ENCODE measurements at regions not wholly inside any gene's neighbourhood (a gene's known extent, or its start where the extent isn't known, plus 50 kb on each side); places are given as distances from the start of the nearest gene placed in this dataset.

DNA sequence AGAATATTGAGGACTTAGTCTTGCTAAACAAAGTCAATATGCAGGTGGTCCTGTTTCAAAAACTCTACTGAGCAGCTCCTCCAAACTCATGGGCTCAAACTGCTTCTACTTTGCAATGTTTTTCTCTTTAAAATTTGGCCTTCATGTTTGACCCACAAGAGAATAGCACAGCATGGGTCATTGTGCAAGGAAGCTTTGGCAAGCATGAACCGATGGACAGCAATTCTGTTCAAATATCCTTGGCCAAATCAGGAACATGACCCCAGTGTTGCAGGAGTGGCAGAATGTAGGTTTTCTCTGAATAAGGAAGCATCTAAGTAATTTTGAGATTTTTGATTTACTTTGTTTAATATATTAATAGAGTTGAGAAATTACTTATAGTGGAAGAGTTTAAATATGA, 477.9 kb downstream of the KCNJ3 start:
- no peak for DNase-seq
- no peaks in the 10 kb centered on the region for H3K27me3 ChIP-seq (replicated peaks; ENCODE audit: control insufficient read depth, insufficient read depth, low read length)
- H3K27me3 Mint-ChIP-seq (ENCODE audit: insufficient read depth, unreplicated experiment), result no peaks in the 10 kb centered on the region
- no TSS peak for BruUV-seq (replicated peaks)
- intact Hi-C loops (cut with micrococcal nuclease; ENCODE audit: unreplicated experiment), result no loop called here
- no peaks in the 10 kb centered on the region for H3K9me3 Mint-ChIP-seq (ENCODE audit: unreplicated experiment)
- no peaks in the 10 kb centered on the region for H3K36me3 Mint-ChIP-seq (ENCODE audit: insufficient read depth, unreplicated experiment)
- H3K27ac Mint-ChIP-seq (ENCODE audit: unreplicated experiment), result no peak overlapping the region
- no peaks in the 10 kb centered on the region for H3K9me3 ChIP-seq
- no peaks in the 10 kb centered on the region for H3K4me1 Mint-ChIP-seq (ENCODE audit: low read depth, unreplicated experiment)
- H3K4me3 Mint-ChIP-seq (ENCODE audit: unreplicated experiment), result no peak overlapping the region
- H3K4me1 ChIP-seq, result no peaks in the 10 kb centered on the region
- ChIA-PET CTCF (no interaction called here), POLR2A (no interaction called here)
- TF ChIP-seq, protein P1, sequence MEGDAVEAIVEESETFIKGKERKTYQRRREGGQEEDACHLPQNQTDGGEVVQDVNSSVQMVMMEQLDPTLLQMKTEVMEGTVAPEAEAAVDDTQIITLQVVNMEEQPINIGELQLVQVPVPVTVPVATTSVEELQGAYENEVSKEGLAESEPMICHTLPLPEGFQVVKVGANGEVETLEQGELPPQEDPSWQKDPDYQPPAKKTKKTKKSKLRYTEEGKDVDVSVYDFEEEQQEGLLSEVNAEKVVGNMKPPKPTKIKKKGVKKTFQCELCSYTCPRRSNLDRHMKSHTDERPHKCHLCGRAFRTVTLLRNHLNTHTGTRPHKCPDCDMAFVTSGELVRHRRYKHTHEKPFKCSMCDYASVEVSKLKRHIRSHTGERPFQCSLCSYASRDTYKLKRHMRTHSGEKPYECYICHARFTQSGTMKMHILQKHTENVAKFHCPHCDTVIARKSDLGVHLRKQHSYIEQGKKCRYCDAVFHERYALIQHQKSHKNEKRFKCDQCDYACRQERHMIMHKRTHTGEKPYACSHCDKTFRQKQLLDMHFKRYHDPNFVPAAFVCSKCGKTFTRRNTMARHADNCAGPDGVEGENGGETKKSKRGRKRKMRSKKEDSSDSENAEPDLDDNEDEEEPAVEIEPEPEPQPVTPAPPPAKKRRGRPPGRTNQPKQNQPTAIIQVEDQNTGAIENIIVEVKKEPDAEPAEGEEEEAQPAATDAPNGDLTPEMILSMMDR (IDR thresholded peaks at IDR 0.05; ENCODE audit: insufficient read depth in 1 of 2, low read depth in 1 of 2, low read length in 1 of 2, severe bottlenecking in 1 of 2, unreplicated experiment in 1 of 2), result no peak
- no peak overlapping the region for H3K4me3 ChIP-seq (ENCODE audit: low read depth, low read length)
- no peaks in the 10 kb centered on the region for H3K36me3 ChIP-seq (ENCODE audit: control insufficient read depth, insufficient read depth, low read length)

DNA sequence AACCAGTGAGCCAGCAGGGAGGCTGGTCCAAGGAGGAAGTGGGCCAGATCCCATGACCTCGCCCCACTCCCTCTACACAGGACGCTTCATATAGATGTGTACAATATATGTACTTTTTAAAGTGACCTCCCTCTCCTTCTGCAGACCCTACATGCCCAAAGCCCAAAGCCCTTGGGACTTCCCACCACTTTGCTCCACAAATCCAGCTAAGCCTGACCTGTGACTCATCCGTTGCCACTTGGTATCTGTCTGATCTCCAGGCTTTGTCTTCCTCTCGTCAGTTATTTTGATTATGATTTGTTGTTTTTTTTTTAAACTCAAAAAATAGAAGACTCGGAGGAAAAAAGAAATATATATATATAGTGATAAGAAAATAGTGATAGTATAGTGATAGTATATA, 470.8 kb downstream of the KCNJ3 start:
- Histone ChIP-seq H3K4me1 (no peaks in the 10 kb centered on the region), H3K4me3 (ENCODE audit: low read depth, low read length) (no peak overlapping the region), H3K27me3 (replicated peaks; ENCODE audit: control insufficient read depth, insufficient read depth, low read length) (no peaks in the 10 kb centered on the region), H3K36me3 (ENCODE audit: control insufficient read depth, insufficient read depth, low read length) (no peaks in the 10 kb centered on the region), H3K9me3 (no peaks in the 10 kb centered on the region)
- Mint-ChIP-seq H3K9me3 (ENCODE audit: unreplicated experiment) (no peaks in the 10 kb centered on the region), H3K27ac (ENCODE audit: unreplicated experiment) (no peak overlapping the region), H3K4me1 (ENCODE audit: low read depth, unreplicated experiment) (no peaks in the 10 kb centered on the region), H3K36me3 (ENCODE audit: insufficient read depth, unreplicated experiment) (no peaks in the 10 kb centered on the region), H3K27me3 (ENCODE audit: insufficient read depth, unreplicated experiment) (no peaks in the 10 kb centered on the region), H3K4me3 (ENCODE audit: unreplicated experiment) (no peak overlapping the region)
- DNase-seq, result no peak
- ChIA-PET CTCF (no interaction called here), POLR2A (no interaction called here)
- BruUV-seq (replicated peaks), result no TSS peak
- TF ChIP-seq, protein P1 (IDR thresholded peaks at IDR 0.05; ENCODE audit: insufficient read depth in 1 of 2, low read depth in 1 of 2, low read length in 1 of 2, severe bottlenecking in 1 of 2, unreplicated experiment in 1 of 2), result no peak
- intact Hi-C loops (cut with micrococcal nuclease; ENCODE audit: unreplicated experiment), result no loop called here

DNA sequence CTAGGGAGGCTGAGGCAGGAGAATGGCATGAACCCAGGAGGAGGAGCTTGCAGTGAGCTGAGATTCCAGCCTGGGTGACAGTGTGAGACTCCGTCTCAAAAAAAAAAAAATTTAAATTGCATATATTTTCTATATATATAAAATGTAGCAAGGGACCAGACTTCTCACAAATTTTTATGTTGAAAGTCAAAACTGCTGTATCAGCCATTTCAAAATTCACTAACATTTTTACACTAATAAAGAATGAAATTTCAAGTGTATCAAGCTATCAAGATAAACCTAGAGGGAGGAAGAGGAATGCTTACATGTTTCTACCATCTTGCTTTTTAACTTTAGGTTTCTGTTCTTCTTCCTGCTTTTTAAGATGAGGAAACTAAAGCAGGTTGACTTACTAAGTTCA, 464.0 kb downstream of the KCNJ3 start:
- ChIA-PET CTCF (no interaction called here), POLR2A (no interaction called here)
- no peaks in the 10 kb centered on the region for H3K27me3 ChIP-seq (replicated peaks; ENCODE audit: control insufficient read depth, insufficient read depth, low read length)
- Mint-ChIP-seq H3K36me3 (ENCODE audit: insufficient read depth, unreplicated experiment) (no peaks in the 10 kb centered on the region), H3K27ac (ENCODE audit: unreplicated experiment) (no peak overlapping the region), H3K4me1 (ENCODE audit: low read depth, unreplicated experiment) (peaks cover 5% of the 10 kb centered on the region), H3K27me3 (ENCODE audit: insufficient read depth, unreplicated experiment) (no peaks in the 10 kb centered on the region), H3K9me3 (ENCODE audit: unreplicated experiment) (no peaks in the 10 kb centered on the region), H3K4me3 (ENCODE audit: unreplicated experiment) (no peak overlapping the region)
- no peak for DNase-seq
- intact Hi-C loops (cut with micrococcal nuclease; ENCODE audit: unreplicated experiment), result no loop called here
- H3K4me3 ChIP-seq (ENCODE audit: low read depth, low read length), result no peak overlapping the region
- H3K9me3 ChIP-seq, result no peaks in the 10 kb centered on the region
- no peaks in the 10 kb centered on the region for H3K36me3 ChIP-seq (ENCODE audit: control insufficient read depth, insufficient read depth, low read length)
- H3K4me1 ChIP-seq, result no peaks in the 10 kb centered on the region
- TF ChIP-seq, protein P1 (IDR thresholded peaks at IDR 0.05; ENCODE audit: insufficient read depth in 1 of 2, low read depth in 1 of 2, low read length in 1 of 2, severe bottlenecking in 1 of 2, unreplicated experiment in 1 of 2), result no peak
- no TSS peak for BruUV-seq (replicated peaks)

Measured in Caco-2 (cell line).